ENCODE measurements at regions not wholly inside any gene's neighbourhood (a gene's known extent, or its start where the extent isn't known, plus 50 kb on each side); places are given as distances from the start of the nearest gene placed in this dataset.

GRCh38 chr15:67972377-67972776 lies 81.7 kb upstream of the PIAS1 start:
- H3K4me3 ChIP-seq = no peak overlapping the region
- no peak overlapping the region for H3K27ac ChIP-seq
- H3K9me3 ChIP-seq = no peaks in the 10 kb centered on the region
- WGBS = 70% methylated on average over 4 of the region's 4 CpGs
- peaks cover 12% of the 10 kb centered on the region for H3K4me1 ChIP-seq
- TF ChIP-seq POLR2A (IDR thresholded peaks at IDR 0.05) (no peak), POLR2AphosphoS5 (IDR thresholded peaks at IDR 0.05) (no peak), EP300 (IDR thresholded peaks at IDR 0.05) (no peak), CTCF (IDR thresholded peaks at IDR 0.05) (no peak)
- no peaks in the 10 kb centered on the region for H3K27me3 ChIP-seq
- no peak for DNase-seq (ENCODE audit: low spot score in 2 of 2)
- no peaks in the 10 kb centered on the region for H3K36me3 ChIP-seq

GRCh38 chr15:67973846-67974245 lies 80.3 kb upstream of the PIAS1 start:
- H3K4me1 ChIP-seq = no peaks in the 10 kb centered on the region
- H3K9me3 ChIP-seq = no peaks in the 10 kb centered on the region
- no peaks in the 10 kb centered on the region for H3K36me3 ChIP-seq
- no peak overlapping the region for H3K27ac ChIP-seq
- WGBS = 90% methylated on average over 4 of the region's 4 CpGs
- H3K27me3 ChIP-seq = no peaks in the 10 kb centered on the region
- no peak overlapping the region for H3K4me3 ChIP-seq
- no peak for TF ChIP-seq POLR2AphosphoS5 (IDR thresholded peaks at IDR 0.05)
- TF ChIP-seq EP300 (IDR thresholded peaks at IDR 0.05) = no peak
- no peak for TF ChIP-seq POLR2A (IDR thresholded peaks at IDR 0.05)
- no peak for DNase-seq (ENCODE audit: low spot score in 2 of 2)

DNA sequence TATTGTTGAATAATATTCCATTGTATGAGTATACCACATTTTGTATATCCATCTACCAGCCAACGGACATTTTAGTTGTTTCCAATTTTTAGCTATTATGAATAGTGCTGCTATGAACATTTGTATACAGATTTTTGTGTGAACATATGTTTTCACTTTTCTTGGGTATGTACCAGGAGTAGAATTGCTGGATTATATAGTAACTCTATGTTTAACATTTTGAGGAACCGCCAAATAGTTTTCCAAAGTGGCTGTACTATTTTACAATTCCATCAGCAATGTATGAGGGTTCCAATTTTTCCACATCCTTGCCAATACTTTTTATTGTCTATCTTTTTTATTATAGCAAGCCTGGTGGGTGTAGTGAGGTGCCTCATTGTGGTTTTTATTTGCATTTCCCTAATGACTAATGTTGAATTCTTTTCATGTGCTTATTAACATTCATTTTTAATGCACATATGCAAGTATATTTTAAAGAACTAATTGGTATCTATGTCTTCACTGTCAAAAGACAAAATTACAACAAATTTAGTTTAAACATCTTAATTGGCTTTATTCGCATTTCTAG lies 77.5 kb upstream of the PIAS1 start:
- H3K9me3 ChIP-seq = no peaks in the 10 kb centered on the region
- H3K36me3 ChIP-seq = no peaks in the 10 kb centered on the region
- H3K4me3 ChIP-seq = no peak overlapping the region
- DNase-seq (ENCODE audit: low spot score in 2 of 2) = no peak
- H3K27ac ChIP-seq = no peak overlapping the region
- WGBS = 82% methylated on average over 3 of the region's 3 CpGs
- H3K4me1 ChIP-seq = no peaks in the 10 kb centered on the region
- TF ChIP-seq CTCF (IDR thresholded peaks at IDR 0.05) (no peak), POLR2AphosphoS5 (IDR thresholded peaks at IDR 0.05) (no peak), POLR2A (IDR thresholded peaks at IDR 0.05) (no peak), EP300 (IDR thresholded peaks at IDR 0.05) (no peak)
- no peaks in the 10 kb centered on the region for H3K27me3 ChIP-seq

DNA sequence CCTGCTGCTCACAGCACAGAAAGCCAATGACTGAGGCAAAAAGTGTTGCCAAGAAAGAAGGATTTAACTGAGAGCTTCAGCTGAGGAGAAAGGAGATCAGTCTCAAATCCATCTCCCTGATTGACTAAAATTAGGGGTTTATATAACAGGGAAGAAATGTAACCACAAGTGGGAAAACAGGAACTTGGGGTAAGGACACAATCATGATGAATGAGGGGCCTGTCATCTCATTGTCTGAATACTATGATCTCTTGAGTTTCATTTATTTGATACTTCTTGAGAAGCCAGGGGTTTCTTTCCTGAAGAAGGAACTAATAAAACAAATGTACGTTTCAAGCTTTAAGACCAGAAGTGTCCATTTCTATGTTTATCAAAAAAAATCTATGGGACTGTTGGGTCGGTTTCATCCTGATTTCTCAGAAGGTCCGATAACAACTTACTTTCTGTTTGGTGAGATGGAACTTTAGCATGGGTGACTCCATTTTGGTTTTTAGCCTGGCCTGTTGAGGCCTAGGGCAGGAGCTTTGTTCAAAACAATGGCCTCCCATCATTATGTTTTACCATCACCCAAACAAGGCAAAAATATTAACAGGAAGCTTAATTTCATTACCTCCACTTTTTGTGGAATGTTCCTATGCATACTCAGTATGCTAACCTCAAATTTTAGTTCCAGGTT lies 76.6 kb upstream of the PIAS1 start:
- Histone ChIP-seq H3K27me3 (no peaks in the 10 kb centered on the region), H3K4me3 (no peak overlapping the region), H3K27ac (no peak overlapping the region), H3K36me3 (no peaks in the 10 kb centered on the region), H3K4me1 (no peaks in the 10 kb centered on the region), H3K9me3 (no peaks in the 10 kb centered on the region)
- WGBS = 95% methylated on average over 3 of the region's 3 CpGs
- TF ChIP-seq POLR2AphosphoS5 (IDR thresholded peaks at IDR 0.05) = no peak
- TF ChIP-seq POLR2A (IDR thresholded peaks at IDR 0.05) = no peak
- TF ChIP-seq CTCF (IDR thresholded peaks at IDR 0.05) = no peak
- no peak for TF ChIP-seq EP300 (IDR thresholded peaks at IDR 0.05)
- DNase-seq (ENCODE audit: low spot score in 2 of 2) = no peak

DNA sequence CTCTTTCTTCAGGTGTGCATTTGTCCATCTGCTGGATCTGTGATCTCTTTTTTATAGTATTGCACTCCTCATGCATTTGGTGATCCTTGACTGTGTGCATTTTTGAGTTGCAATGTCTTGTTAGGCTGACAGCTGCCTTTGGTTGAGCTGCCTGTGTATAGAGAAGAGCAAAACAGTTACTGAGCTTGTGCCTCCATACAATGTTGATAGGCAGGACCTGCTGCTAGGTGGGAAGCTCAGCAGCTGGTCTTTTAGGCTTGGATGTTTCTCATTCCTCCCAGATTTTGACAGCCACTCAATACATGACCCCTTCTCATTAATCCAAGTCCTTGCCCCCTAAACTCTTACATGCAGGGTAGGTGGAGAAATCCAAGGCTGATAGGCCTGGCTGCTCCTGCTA lies 74.8 kb upstream of the PIAS1 start:
- DNase-seq (ENCODE audit: low spot score in 2 of 2) = no peak
- Histone ChIP-seq H3K27ac (no peak overlapping the region), H3K4me3 (no peak overlapping the region), H3K4me1 (no peaks in the 10 kb centered on the region), H3K36me3 (no peaks in the 10 kb centered on the region), H3K27me3 (no peaks in the 10 kb centered on the region), H3K9me3 (no peaks in the 10 kb centered on the region)
- TF ChIP-seq POLR2AphosphoS5 (IDR thresholded peaks at IDR 0.05) = no peak
- no peak for TF ChIP-seq EP300 (IDR thresholded peaks at IDR 0.05)
- TF ChIP-seq CTCF (IDR thresholded peaks at IDR 0.05) = no peak
- TF ChIP-seq POLR2A (IDR thresholded peaks at IDR 0.05) = no peak
